ENCODE measurements at regions not wholly inside any gene's neighbourhood (a gene's known extent, or its start where the extent isn't known, plus 50 kb on each side); places are given as distances from the start of the nearest gene placed in this dataset.

DNA sequence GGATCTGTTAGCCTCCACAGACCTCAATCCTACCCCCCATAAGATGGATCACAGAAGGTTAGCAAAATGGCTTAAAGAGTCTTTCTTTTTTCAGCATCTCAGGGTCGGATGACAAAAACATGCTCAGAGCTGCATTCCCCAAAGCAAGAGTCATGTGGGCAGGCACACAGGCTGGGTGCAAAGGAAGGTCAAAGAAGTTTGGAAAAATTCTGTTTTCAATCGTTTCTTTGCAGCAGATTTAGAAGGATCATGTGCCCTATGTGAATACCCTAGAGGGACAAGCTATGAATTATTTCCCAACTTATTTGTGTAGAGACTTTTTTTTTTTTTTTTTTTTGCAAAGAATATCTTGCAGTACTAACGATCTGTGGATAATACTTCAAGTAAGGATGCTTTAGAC, 845.4 kb downstream of the VRK1 start:
- Histone ChIP-seq H3K9ac (ENCODE audit: low read length in 5 of 5) (no peak overlapping the region), H3K4me3 (ENCODE audit: low read depth in 1 of 5, low read length in 5 of 5) (no peak overlapping the region)

DNA sequence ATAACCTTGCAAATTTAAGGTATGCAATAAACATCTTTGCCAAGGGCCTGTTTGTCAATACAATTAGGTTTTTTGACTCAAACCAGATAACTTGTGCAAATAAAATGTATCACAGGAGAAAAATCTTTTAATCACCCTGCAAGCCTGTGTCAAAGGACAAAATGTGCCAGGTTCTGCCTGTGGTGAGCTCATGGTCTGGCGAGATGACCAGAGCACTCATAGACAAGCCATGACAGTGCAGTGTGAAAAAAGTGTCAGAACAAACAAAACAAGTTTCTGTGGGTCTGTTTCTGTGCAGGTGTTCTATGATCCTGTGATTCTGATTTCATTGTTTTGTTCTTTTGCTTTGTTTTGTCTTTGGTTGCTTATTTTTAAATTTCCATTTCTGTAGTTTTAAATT, 847.2 kb downstream of the VRK1 start:
- H3K9me3 ChIP-seq (ENCODE audit: control insufficient read depth in 5 of 5, low read length in 5 of 5), result no peaks in the 10 kb centered on the region
- no peak overlapping the region for H3K9ac ChIP-seq (ENCODE audit: low read length in 5 of 5)
- no peaks in the 10 kb centered on the region for H3K36me3 ChIP-seq (ENCODE audit: control insufficient read depth in 5 of 5, insufficient read depth in 5 of 5, low read length in 5 of 5)
- no peak overlapping the region for H3K4me3 ChIP-seq (ENCODE audit: low read depth in 1 of 5, low read length in 5 of 5)
- no peaks in the 10 kb centered on the region for H3K27me3 ChIP-seq (ENCODE audit: control insufficient read depth in 5 of 5, insufficient read depth in 4 of 5, low read length in 5 of 5)
- H3K27ac ChIP-seq (ENCODE audit: low read depth, low read length), result no peak overlapping the region
- H3K4me1 ChIP-seq (ENCODE audit: control insufficient read depth in 5 of 5, insufficient read depth in 5 of 5, low read length in 5 of 5), result peaks cover 0 to 18% (median 13%) of the 10 kb centered on the region in 5 donors

More for the DNA sequence above, 845.4 kb downstream of the VRK1 start:
- Histone ChIP-seq H3K9me3 (ENCODE audit: control insufficient read depth in 5 of 5, low read length in 5 of 5) (no peaks in the 10 kb centered on the region), H3K27ac (ENCODE audit: low read depth, low read length) (peak overlapping the region; percentile 57), H3K4me1 (ENCODE audit: control insufficient read depth in 5 of 5, insufficient read depth in 5 of 5, low read length in 5 of 5) (peaks cover 0 to 18% (median 13%) of the 10 kb centered on the region in 5 donors), H3K36me3 (ENCODE audit: control insufficient read depth in 5 of 5, insufficient read depth in 5 of 5, low read length in 5 of 5) (no peaks in the 10 kb centered on the region), H3K27me3 (ENCODE audit: control insufficient read depth in 5 of 5, insufficient read depth in 4 of 5, low read length in 5 of 5) (no peaks in the 10 kb centered on the region)

DNA sequence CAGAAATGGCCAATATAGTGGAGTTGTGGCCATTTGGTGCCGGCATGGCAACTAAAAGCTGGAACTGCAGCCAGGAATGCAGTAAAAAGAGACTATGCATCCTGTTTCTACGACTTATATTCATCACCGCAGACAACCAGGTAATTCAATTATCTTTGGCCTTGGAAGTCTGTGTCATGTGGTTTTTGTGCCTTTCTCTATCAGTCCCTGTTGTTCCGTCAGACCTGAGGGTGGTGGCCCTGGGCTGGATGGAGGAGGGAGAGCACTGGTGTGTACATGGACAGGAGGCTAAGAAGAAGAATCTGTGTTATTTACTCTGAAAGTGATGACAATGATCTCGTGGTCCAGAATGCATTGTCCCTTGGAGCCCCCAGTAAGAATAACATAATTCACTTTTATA, 852.6 kb downstream of the VRK1 start:
- Histone ChIP-seq H3K4me3 (ENCODE audit: low read depth in 1 of 5, low read length in 5 of 5) (no peak overlapping the region), H3K4me1 (ENCODE audit: control insufficient read depth in 5 of 5, insufficient read depth in 5 of 5, low read length in 5 of 5) (peaks cover 0 to 8% (median 3%) of the 10 kb centered on the region in 5 donors), H3K27ac (ENCODE audit: low read depth, low read length) (no peak overlapping the region), H3K36me3 (ENCODE audit: control insufficient read depth in 5 of 5, insufficient read depth in 5 of 5, low read length in 5 of 5) (no peaks in the 10 kb centered on the region), H3K27me3 (ENCODE audit: control insufficient read depth in 5 of 5, insufficient read depth in 4 of 5, low read length in 5 of 5) (no peaks in the 10 kb centered on the region), H3K9ac (ENCODE audit: low read length in 5 of 5) (no peak overlapping the region), H3K9me3 (ENCODE audit: control insufficient read depth in 5 of 5, low read length in 5 of 5) (no peaks in the 10 kb centered on the region)

DNA sequence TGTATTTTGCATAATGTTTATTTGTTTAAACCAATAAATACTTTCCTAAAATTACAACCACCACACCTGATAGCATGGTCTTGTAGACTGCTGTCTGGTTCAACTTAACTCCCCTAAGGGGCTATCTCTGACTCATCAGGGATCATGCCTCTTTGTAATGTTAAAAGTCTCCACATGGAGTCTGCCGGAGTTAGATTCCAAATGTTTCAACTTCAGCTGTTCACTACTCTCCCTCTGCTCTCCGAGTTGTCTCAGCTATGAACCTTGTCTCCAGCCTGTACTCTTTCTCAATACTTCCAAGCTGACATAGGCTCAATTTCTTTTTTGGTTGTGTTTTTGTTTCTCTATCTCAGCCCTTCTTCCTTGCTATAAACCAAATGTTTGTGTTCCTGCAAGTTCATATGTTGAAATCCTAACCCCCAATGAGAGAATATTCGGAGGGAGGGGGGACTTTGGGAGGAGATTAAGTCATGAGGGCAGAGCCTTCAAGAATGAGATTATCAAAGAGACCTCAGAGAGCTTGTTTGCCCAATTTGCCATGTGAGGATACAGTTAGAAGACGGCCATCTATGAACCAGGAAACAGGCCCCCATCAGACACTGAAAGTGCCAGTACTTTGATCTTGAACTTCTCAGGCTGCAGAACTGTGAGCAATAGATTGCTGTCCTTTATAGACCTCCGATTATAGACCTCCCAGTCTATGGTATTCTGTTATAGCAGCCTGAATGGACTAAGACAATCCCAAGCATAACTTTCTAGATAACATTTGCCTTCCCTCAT, 858.2 kb downstream of the VRK1 start:
- peak overlapping the region; percentile 34 for H3K27ac ChIP-seq (ENCODE audit: low read depth, low read length)
- H3K9me3 ChIP-seq (ENCODE audit: control insufficient read depth in 5 of 5, low read length in 5 of 5), result no peaks in the 10 kb centered on the region
- H3K4me1 ChIP-seq (ENCODE audit: control insufficient read depth in 5 of 5, insufficient read depth in 5 of 5, low read length in 5 of 5), result peaks cover 0 to 23% (median 11%) of the 10 kb centered on the region in 5 donors
- H3K4me3 ChIP-seq (ENCODE audit: low read depth in 1 of 5, low read length in 5 of 5), result peak overlapping the region in 1 of 5 donors; percentile 13
- no peaks in the 10 kb centered on the region for H3K36me3 ChIP-seq (ENCODE audit: control insufficient read depth in 5 of 5, insufficient read depth in 5 of 5, low read length in 5 of 5)
- no peaks in the 10 kb centered on the region for H3K27me3 ChIP-seq (ENCODE audit: control insufficient read depth in 5 of 5, insufficient read depth in 4 of 5, low read length in 5 of 5)
- H3K9ac ChIP-seq (ENCODE audit: low read length in 5 of 5), result no peak overlapping the region

DNA sequence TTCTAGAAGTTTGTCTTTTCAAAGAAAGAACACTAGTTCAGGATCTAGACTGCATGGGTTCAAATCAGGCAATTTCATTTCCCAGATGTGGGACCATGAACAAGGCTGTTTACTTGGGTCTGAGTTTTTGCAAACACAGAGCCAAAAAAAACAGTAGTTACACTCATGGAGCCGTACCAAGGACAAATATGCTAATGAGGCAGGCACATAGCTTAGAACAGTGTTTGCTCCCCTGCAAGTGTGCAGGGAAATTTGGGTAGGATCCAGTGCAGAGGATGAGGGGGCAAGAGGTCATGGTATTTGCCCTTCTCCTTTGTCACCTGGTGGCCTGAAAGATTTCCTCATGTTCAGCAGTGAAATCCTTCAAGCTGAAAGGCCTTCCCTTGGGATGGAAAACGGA, 860.4 kb downstream of the VRK1 start:
- Histone ChIP-seq H3K9ac (ENCODE audit: low read length in 5 of 5) (no peak overlapping the region), H3K27ac (ENCODE audit: low read depth, low read length) (no peak overlapping the region), H3K36me3 (ENCODE audit: control insufficient read depth in 5 of 5, insufficient read depth in 5 of 5, low read length in 5 of 5) (no peaks in the 10 kb centered on the region), H3K4me1 (ENCODE audit: control insufficient read depth in 5 of 5, insufficient read depth in 5 of 5, low read length in 5 of 5) (peaks cover 0 to 23% (median 11%) of the 10 kb centered on the region in 5 donors), H3K27me3 (ENCODE audit: control insufficient read depth in 5 of 5, insufficient read depth in 4 of 5, low read length in 5 of 5) (no peaks in the 10 kb centered on the region), H3K4me3 (ENCODE audit: low read depth in 1 of 5, low read length in 5 of 5) (no peak overlapping the region), H3K9me3 (ENCODE audit: control insufficient read depth in 5 of 5, low read length in 5 of 5) (no peaks in the 10 kb centered on the region)

DNA sequence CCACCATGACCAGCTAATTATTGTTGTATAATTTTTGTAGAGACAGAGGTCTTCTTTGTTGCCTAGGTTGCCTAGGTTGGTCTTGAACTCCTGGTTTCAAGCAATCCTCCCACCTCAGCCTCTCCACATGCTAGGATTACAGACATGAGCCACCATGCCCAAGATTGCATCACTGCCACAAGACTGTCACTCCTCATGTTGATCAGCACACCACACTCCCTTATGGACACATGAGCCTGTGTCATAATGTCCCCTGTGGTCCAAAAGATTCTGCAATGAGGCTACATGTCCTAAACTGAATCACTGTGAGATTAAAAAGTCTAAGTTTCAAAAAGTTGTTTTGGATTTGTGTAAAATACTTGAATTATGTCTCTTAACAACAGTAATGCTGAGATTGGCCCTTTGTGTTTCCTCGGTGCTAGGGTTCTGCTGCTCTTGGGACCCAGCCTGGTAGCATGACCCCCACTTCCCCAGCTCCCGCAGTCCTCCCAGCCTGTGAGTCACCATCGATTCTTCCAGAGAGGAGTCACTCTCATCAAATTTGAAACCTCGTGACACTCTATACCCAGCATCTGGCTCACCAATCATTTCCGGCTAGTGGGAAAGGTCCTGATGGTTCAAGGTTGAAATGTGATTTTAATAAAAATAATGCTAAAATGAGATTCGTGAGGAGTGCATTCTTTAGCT, 890.9 kb downstream of the VRK1 start:
- Histone ChIP-seq H3K27me3 (ENCODE audit: control insufficient read depth in 5 of 5, insufficient read depth in 4 of 5, low read length in 5 of 5) (no peaks in the 10 kb centered on the region), H3K4me1 (ENCODE audit: control insufficient read depth in 5 of 5, insufficient read depth in 5 of 5, low read length in 5 of 5) (peaks cover 0 to 15% (median 7%) of the 10 kb centered on the region in 5 donors), H3K9ac (ENCODE audit: low read length in 5 of 5) (peak overlapping the region in 1 of 5 donors; percentile 46), H3K4me3 (ENCODE audit: low read depth in 1 of 5, low read length in 5 of 5) (no peak overlapping the region), H3K27ac (ENCODE audit: low read depth, low read length) (peak overlapping the region; percentile 83), H3K9me3 (ENCODE audit: control insufficient read depth in 5 of 5, low read length in 5 of 5) (no peaks in the 10 kb centered on the region), H3K36me3 (ENCODE audit: control insufficient read depth in 5 of 5, insufficient read depth in 5 of 5, low read length in 5 of 5) (no peaks in the 10 kb centered on the region)

DNA sequence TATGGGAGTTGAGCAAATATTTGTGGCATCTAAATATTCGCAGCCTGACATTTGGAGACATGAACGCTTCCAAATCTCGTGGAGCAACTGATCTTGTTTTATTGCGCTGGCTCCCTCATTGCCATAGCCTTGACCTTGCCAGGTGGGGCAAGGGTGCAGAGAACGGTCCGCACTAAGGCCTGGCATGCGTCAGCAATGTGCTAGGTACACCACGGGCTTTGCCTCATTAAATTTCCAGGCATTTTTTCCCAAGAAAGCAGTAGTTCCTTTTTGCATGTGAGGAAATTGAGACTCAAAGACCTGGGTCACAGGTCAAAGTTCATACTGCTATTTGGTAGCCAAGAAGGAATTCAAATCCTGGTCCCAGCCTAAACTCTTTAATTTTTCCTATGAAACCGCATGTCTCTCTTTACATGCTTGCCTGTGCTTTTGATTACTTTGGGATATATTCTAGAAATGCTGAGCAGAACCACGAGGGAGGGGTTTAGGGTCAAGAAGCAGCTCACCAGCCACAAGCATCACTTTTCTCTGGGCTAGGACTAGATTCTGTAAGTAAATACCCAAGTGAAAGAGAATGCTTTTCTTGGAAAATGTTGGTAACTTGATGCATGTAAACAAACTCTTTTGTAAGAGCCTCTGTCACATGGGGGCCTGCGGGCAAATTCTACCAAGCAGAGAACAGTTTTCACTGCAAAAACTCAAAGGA, 891.6 kb downstream of the VRK1 start:
- Histone ChIP-seq H3K27ac (ENCODE audit: low read depth, low read length) (peak overlapping the region; percentile 83), H3K4me3 (ENCODE audit: low read depth in 1 of 5, low read length in 5 of 5) (no peak overlapping the region), H3K27me3 (ENCODE audit: control insufficient read depth in 5 of 5, insufficient read depth in 4 of 5, low read length in 5 of 5) (no peaks in the 10 kb centered on the region), H3K36me3 (ENCODE audit: control insufficient read depth in 5 of 5, insufficient read depth in 5 of 5, low read length in 5 of 5) (no peaks in the 10 kb centered on the region), H3K4me1 (ENCODE audit: control insufficient read depth in 5 of 5, insufficient read depth in 5 of 5, low read length in 5 of 5) (peaks cover 0 to 15% (median 7%) of the 10 kb centered on the region in 5 donors), H3K9me3 (ENCODE audit: control insufficient read depth in 5 of 5, low read length in 5 of 5) (no peaks in the 10 kb centered on the region), H3K9ac (ENCODE audit: low read length in 5 of 5) (no peak overlapping the region)

DNA sequence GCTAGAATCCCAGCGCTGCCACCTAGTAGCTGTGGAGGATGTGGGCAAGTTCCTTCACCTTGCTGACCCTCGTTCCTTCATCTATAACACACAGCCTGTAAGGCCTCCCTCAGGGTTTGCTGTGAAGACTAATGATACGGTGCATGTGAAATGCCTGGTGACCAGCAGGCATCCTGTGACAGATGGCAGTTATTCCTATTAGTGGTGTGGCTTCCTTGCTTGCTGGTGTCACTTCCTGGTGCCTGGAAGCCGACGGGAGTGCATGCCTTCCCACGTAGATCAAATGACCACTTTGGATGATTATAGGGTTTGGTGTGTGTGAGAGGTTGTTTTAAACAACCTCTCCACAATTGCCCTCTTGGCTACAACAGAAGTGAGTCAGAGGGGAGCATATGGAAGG, 894.9 kb downstream of the VRK1 start:
- H3K4me1 ChIP-seq (ENCODE audit: control insufficient read depth in 5 of 5, insufficient read depth in 5 of 5, low read length in 5 of 5), result peaks cover 0 to 15% (median 7%) of the 10 kb centered on the region in 5 donors
- no peaks in the 10 kb centered on the region for H3K9me3 ChIP-seq (ENCODE audit: control insufficient read depth in 5 of 5, low read length in 5 of 5)
- no peak overlapping the region for H3K9ac ChIP-seq (ENCODE audit: low read length in 5 of 5)

DNA sequence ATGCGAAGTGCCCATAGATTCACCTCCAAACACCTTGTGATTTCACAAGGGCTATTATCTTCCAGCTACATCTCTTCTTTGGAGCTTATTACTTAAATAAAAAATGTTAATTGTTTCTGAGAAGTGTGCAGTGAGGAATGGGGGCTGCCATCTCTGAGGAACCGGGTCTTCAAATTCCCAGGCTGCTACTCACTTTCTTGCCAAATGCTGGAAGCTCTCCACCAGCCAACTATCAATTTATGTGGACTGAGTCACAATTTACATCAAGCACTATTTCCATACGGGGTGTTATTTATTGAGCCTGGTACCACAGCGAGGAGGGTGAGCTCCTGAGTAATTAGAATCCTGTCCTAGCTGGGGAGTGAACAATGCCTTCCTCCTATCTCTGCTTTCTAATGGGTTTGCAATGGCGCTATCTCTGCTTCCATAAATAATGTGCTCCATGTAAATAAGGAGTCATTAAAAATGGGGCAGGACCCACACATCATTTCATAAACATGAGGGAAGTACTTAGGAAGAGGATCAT, 898.3 kb downstream of the VRK1 start:
- Histone ChIP-seq H3K9me3 (ENCODE audit: control insufficient read depth in 5 of 5, low read length in 5 of 5) (no peaks in the 10 kb centered on the region), H3K4me3 (ENCODE audit: low read depth in 1 of 5, low read length in 5 of 5) (no peak overlapping the region), H3K27ac (ENCODE audit: low read depth, low read length) (no peak overlapping the region), H3K4me1 (ENCODE audit: control insufficient read depth in 5 of 5, insufficient read depth in 5 of 5, low read length in 5 of 5) (no peaks in the 10 kb centered on the region), H3K36me3 (ENCODE audit: control insufficient read depth in 5 of 5, insufficient read depth in 5 of 5, low read length in 5 of 5) (no peaks in the 10 kb centered on the region), H3K27me3 (ENCODE audit: control insufficient read depth in 5 of 5, insufficient read depth in 4 of 5, low read length in 5 of 5) (no peaks in the 10 kb centered on the region), H3K9ac (ENCODE audit: low read length in 5 of 5) (no peak overlapping the region)

More for the DNA sequence above, 894.9 kb downstream of the VRK1 start:
- Histone ChIP-seq H3K4me3 (ENCODE audit: low read depth in 1 of 5, low read length in 5 of 5) (no peak overlapping the region), H3K27ac (ENCODE audit: low read depth, low read length) (no peak overlapping the region), H3K36me3 (ENCODE audit: control insufficient read depth in 5 of 5, insufficient read depth in 5 of 5, low read length in 5 of 5) (no peaks in the 10 kb centered on the region), H3K27me3 (ENCODE audit: control insufficient read depth in 5 of 5, insufficient read depth in 4 of 5, low read length in 5 of 5) (no peaks in the 10 kb centered on the region)

DNA sequence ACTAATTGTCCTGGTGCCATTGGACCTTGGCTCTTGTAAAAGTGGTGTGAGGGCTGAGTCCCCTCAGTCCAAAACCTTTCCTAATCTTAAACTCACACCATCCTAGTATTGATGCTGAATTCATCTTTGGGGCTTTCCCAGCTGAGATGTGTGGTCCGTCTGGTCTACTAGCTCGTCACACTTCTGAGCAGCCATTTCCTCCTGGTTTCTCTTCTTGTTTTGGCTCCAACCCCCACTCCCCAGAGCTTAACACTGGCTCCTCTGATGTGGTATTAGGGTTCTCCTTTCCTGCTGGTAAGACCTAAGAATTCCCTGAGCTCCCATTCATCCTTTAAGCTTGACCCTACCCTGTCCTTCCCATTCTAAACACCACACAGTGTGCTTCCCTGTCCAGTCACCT, 900.6 kb downstream of the VRK1 start:
- Histone ChIP-seq H3K27ac (ENCODE audit: low read depth, low read length) (no peak overlapping the region), H3K9me3 (ENCODE audit: control insufficient read depth in 5 of 5, low read length in 5 of 5) (no peaks in the 10 kb centered on the region), H3K27me3 (ENCODE audit: control insufficient read depth in 5 of 5, insufficient read depth in 4 of 5, low read length in 5 of 5) (no peaks in the 10 kb centered on the region), H3K9ac (ENCODE audit: low read length in 5 of 5) (no peak overlapping the region), H3K4me1 (ENCODE audit: control insufficient read depth in 5 of 5, insufficient read depth in 5 of 5, low read length in 5 of 5) (no peaks in the 10 kb centered on the region), H3K36me3 (ENCODE audit: control insufficient read depth in 5 of 5, insufficient read depth in 5 of 5, low read length in 5 of 5) (no peaks in the 10 kb centered on the region), H3K4me3 (ENCODE audit: low read depth in 1 of 5, low read length in 5 of 5) (no peak overlapping the region)

All from subcutaneous abdominal adipose tissue (tissue), 5 donors.